GM23248 (cell line): ENCODE measurements at regions not wholly inside any gene's neighbourhood (a gene's known extent, or its start where the extent isn't known, plus 50 kb on each side); places are given as distances from the start of the nearest gene placed in this dataset.

Experiments used
- EZH2 ChIP-seq: fragments of 200-600 bp; sonication (generic); IDR thresholded peaks from 2 replicates; pipeline ENCODE4 v1.6.1; 2018; ENCODE audit warnings: antibody characterized with exemption, mild to moderate bottlenecking; ENCODE audit not compliant: insufficient read depth, poor library complexity, severe bottlenecking
- EZH2phosphoT487 ChIP-seq: fragments of 200-600 bp; sonication (generic); IDR thresholded peaks from 2 replicates; pipeline ENCODE4 v1.6.1; 2018; ENCODE audit warnings: antibody characterized with exemption, moderate library complexity, mild to moderate bottlenecking, low read depth; ENCODE audit not compliant: insufficient read depth

DNA sequence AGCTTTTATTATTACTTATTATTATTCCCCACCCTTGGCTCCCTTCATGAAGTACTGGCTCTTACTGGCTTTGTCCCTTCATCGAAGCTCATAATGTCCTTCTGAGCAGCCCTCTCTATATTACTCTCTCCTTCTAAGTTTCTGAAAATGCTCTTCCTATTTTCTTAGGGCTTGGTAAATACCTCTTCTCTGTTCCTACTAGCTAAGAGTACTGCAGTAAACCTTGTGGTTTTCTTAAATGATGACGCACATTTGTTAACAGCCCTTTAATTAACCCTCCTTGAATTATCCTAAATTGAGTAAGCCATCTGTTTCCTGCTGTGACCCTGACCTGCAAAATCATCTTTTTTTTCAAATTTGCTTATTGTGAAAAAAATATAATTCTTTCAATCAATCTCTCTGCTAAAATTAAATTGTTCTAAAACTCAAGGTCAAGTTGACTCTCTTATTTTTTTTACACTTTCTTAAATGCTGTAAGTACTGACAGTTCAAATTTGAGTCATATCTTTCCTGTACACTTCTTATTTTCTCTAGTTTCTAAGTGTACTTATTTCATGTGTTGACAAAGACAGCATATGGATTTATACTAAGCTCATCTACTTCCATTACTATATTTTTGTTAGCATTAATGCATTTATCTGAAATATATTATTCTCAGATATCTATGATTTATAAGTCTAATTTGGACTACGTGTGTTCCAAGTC is 148.9 kb downstream of the ADAM29 start:
- TF ChIP-seq EZH2 (no peak), EZH2phosphoT487 (no peak)
